ENCODE measurements at regions not wholly inside any gene's neighbourhood (a gene's known extent, or its start where the extent isn't known, plus 50 kb on each side); places are given as distances from the start of the nearest gene placed in this dataset.

- no peaks in the 10 kb centered on the region for H3K9me2 ChIP-seq (ENCODE audit: insufficient read depth)
- no peaks in the 10 kb centered on the region for H3K79me2 ChIP-seq (ENCODE audit: low read depth)
- no TSS peak for BruUV-seq (replicated peaks)
- no peaks in the 10 kb centered on the region for H3K4me1 ChIP-seq (replicated peaks; ENCODE audit: insufficient read depth)
- H3K27ac ChIP-seq, result no peak overlapping the region
- intact Hi-C loops (cut with micrococcal nuclease; ENCODE audit: unreplicated experiment), result no loop called here
- H4K20me1 ChIP-seq (ENCODE audit: insufficient read depth), result no peaks in the 10 kb centered on the region
- no peaks in the 10 kb centered on the region for H3K9me3 ChIP-seq (ENCODE audit: insufficient read depth, low read depth)
- ChIA-PET POLR2A (ENCODE audit: unreplicated experiment) (no interaction called here), CTCF (no interaction called here)
- no peak overlapping the region for H2AFZ ChIP-seq
- TF ChIP-seq CTCF (conservative IDR thresholded peaks at IDR 0.05) (no peak), EZH2 (IDR thresholded peaks at IDR 0.05; ENCODE audit: low read depth) (no peak)
- H3F3A ChIP-seq (ENCODE audit: insufficient read depth, low read depth), result no peaks in the 10 kb centered on the region
- H3K4me2 ChIP-seq, result no peak overlapping the region
- no peaks in the 10 kb centered on the region for H3K36me3 ChIP-seq (ENCODE audit: low read depth)
- H3K27me3 ChIP-seq (ENCODE audit: insufficient read depth, low read depth), result no peaks in the 10 kb centered on the region
- no peak for DNase-seq
- no peak overlapping the region for H3K4me3 ChIP-seq
Observed at GRCh38 chr1:56213068-56213467, 366.3 kb downstream of the PLPP3 start.

GRCh38 chr1:56212143-56212542 lies 367.2 kb downstream of the PLPP3 start:
- no peak for TF ChIP-seq EZH2 (IDR thresholded peaks at IDR 0.05; ENCODE audit: low read depth)
- TF ChIP-seq CTCF (conservative IDR thresholded peaks at IDR 0.05), result no peak
- CTCF ChIA-PET, result no interaction called here
- H3K9me3 ChIP-seq (ENCODE audit: insufficient read depth, low read depth), result no peaks in the 10 kb centered on the region

GRCh38 chr1:56206391-56206790 lies 373.0 kb downstream of the PLPP3 start:
- intact Hi-C loops (cut with micrococcal nuclease; ENCODE audit: unreplicated experiment), result no loop called here
- Histone ChIP-seq H2AFZ (no peak overlapping the region), H3K9me3 (ENCODE audit: insufficient read depth, low read depth) (0 out of 2 replicates have a peak, but pooled peaks cover 5% of the 10 kb centered on the region), H3F3A (ENCODE audit: insufficient read depth, low read depth) (no peaks in the 10 kb centered on the region), H3K4me3 (no peak overlapping the region), H4K20me1 (ENCODE audit: insufficient read depth) (no peaks in the 10 kb centered on the region), H3K79me2 (ENCODE audit: low read depth) (no peaks in the 10 kb centered on the region), H3K9me2 (ENCODE audit: insufficient read depth) (no peaks in the 10 kb centered on the region), H3K4me1 (replicated peaks; ENCODE audit: insufficient read depth) (no peaks in the 10 kb centered on the region), H3K27ac (no peak overlapping the region), H3K27me3 (ENCODE audit: insufficient read depth, low read depth) (no peaks in the 10 kb centered on the region), H3K4me2 (no peak overlapping the region), H3K36me3 (ENCODE audit: low read depth) (no peaks in the 10 kb centered on the region)
- TF ChIP-seq CTCF (conservative IDR thresholded peaks at IDR 0.05) (no peak), EZH2 (IDR thresholded peaks at IDR 0.05; ENCODE audit: low read depth) (no peak)
- no TSS peak for BruUV-seq (replicated peaks)
- no peak for DNase-seq
- CTCF ChIA-PET, result no interaction called here
- POLR2A ChIA-PET (ENCODE audit: unreplicated experiment), result no interaction called here

More at GRCh38 chr1:56212143-56212542, 367.2 kb downstream of the PLPP3 start:
- Histone ChIP-seq H3K9me2 (ENCODE audit: insufficient read depth) (no peaks in the 10 kb centered on the region), H2AFZ (no peak overlapping the region), H3K4me2 (no peak overlapping the region), H3K4me1 (replicated peaks; ENCODE audit: insufficient read depth) (no peaks in the 10 kb centered on the region), H4K20me1 (ENCODE audit: insufficient read depth) (no peaks in the 10 kb centered on the region), H3K36me3 (ENCODE audit: low read depth) (no peaks in the 10 kb centered on the region), H3K27me3 (ENCODE audit: insufficient read depth, low read depth) (no peaks in the 10 kb centered on the region), H3K4me3 (no peak overlapping the region), H3K79me2 (ENCODE audit: low read depth) (no peaks in the 10 kb centered on the region), H3F3A (ENCODE audit: insufficient read depth, low read depth) (no peaks in the 10 kb centered on the region), H3K27ac (no peak overlapping the region)
- no TSS peak for BruUV-seq (replicated peaks)
- intact Hi-C loops (cut with micrococcal nuclease; ENCODE audit: unreplicated experiment), result no loop called here
- DNase-seq, result no peak
- POLR2A ChIA-PET (ENCODE audit: unreplicated experiment), result no interaction called here
